CD4-positive, alpha-beta T cell treated with Interleukin-10 for 1 hour (primary cell): ENCODE measurements at regions not wholly inside any gene's neighbourhood (a gene's known extent, or its start where the extent isn't known, plus 50 kb on each side); places are given as distances from the start of the nearest gene placed in this dataset.

Source experiments
- DNase-seq: peaks from one replicate; pipeline ENCODE4 v3.0.0-alpha.2; 2020

DNA sequence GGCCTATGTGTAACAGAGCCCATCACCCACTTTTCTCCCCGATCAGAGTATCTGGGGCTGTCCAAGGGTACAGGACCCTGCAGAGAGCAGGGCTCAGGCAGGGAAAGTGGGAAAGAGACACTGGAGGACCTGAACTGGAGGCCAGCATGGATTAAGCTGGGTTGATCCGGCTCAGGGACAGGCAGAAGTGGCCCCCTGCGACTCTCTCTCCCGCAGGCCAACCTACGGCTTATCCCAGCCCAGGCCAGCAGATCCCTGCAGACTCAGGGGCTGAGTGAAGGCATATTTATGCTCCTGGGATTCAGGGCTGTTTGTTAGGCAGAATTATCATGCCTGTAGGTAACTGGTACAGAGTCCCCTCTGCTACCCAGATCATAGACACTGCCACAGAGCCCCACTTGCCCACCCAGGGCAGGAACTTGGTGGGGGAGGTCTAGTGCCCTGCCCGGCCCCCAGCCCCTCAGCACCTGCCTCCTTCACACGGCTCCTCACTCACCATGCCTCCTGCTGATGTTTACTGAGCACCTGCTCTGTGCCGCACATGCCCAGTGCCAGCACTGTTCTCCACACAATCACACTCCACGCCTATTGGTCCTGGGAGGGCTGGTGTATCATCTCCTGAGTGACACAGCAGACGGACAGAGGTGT lies 87.3 kb downstream of the ADRA2C start:
- DNase-seq: no peak

GRCh38 chr4:3854661-3855060 lies 88.5 kb downstream of the ADRA2C start:
- no peak for DNase-seq

GRCh38 chr4:3855646-3856045 lies 89.5 kb downstream of the ADRA2C start:
- no peak for DNase-seq

DNA sequence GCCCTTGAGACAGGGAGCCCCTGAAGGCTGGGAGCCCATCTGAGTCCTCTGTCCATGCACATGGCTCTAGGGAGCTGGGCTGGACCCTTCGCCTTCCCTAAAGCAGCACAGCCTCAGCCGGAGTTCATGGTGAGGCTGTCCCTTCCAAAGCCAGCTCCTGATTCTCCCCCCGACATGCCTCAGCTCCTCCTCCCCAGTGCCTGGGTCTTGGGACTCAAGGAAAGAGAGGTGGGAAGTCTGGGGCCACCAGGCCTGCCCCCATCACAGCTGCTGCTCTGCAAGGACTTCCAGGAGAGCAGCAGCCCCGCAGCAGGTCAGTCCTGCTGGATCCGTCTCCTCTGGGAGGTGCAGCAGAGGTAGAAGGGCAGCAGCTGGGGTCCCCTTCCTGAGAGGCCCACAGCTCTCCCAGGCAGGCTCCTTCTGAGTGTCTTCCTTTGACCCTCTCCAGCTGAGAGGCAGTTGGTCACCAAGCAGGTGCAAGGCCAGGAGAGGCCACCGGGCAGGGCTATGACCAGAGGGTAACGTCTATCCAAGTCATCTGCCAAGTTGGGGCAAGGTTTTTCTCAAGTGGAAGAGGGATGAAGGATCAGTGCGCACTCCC lies 90.5 kb downstream of the ADRA2C start:
- no peak for DNase-seq

DNA sequence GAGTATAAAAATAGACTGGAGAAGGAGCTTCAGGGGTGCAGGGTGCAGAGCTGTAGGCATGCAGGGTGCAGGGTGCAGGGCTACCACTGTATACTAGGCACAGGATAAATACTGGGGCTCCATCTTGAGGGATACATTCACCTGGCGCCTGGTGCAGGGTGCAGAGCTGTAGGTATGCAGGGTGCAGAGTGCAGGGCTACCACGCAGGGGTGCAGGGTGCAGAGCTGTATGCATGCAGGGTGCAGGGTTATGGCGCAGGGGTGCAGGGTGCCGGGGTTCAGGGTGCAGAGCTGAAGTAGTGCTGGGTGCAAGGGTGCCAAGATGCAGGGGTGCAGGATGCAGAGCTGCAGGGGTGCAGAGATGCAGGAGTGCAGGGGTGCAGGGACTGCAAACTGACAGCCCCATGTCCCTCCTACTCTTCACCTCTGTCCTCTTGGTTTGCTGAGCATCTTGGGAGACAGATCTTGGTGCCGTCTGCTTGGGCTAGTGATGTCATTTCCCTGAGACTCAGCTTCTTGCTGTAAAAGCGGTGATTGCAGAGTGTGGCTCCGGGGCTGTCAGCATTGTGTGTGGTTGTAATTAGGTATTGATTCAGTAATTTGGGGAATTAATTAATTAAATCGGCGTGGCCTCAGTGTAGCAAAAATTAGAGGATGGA lies 91.2 kb downstream of the ADRA2C start:
- DNase-seq: no peak

- no peak for DNase-seq
Measured at GRCh38 chr4:3858046-3858730, 92.0 kb downstream of the ADRA2C start.

DNA sequence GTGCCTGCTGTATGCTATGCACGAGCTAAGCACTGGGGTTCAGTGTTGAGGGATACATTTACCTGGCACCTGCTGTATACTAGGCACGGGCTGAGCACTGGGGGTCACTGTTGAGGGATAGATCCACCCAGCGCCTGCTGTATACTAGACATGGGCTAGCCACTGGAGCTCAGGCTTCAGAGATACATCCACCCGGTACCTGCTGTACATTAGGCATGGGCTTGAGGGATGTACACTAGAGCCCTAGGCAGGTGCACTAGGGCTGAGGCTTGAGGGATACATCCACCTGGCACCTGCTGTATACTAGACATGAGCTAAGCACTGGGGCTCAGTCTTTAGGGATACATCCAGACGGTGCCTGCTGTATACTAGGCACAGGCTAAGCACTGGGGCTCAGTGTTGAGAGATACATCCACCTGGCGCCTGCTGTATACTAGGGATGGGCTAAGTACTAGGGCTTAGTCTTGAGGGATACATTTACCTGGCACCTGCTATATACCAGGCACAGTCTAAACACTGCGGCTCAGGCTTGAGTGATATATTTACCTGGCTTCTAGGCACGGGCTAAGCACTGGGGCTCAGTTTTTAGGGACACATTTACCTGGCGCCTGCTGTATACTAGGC lies 92.7 kb downstream of the ADRA2C start:
- DNase-seq: no peak

- DNase-seq: no peak
Measured at GRCh38 chr4:3859571-3859970, 93.4 kb downstream of the ADRA2C start.

GRCh38 chr4:3860061-3860912 lies 94.1 kb downstream of the ADRA2C start:
- no peak for DNase-seq

DNA sequence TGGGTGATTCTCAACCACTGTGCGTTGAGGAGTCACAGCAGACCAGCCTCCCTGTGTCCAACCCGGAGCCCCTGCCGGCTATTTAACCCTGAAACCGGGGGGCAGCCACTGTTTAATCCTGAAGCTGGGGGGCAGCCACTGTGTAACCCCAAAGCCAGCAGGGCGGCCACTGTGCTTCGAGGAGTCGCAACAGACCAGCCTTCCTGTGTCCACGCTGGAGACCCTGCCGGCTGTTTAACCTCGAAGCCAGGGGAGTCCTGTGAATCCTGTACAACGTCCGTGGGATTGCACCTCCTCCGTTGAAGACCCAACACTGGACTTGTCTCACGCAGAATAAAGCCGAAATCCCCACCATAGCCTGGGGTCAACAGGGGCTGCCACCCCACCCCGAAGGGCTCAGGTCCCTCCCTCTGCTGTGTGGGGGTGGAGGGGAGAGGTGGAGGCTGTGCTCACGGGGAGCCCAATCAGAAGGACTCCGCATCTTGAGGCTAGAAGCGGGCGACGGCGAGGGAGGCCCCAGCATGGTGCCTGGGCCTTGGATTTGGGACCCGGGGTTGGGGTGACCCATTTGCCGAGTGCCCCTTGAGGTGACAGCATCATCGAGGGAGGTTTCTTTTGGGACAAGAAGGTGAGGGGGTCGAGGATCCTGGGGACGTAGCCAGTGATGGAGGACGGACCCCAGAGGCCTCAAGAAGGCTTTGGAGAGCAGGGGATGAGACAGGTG lies 94.9 kb downstream of the ADRA2C start:
- no peak for DNase-seq

DNA sequence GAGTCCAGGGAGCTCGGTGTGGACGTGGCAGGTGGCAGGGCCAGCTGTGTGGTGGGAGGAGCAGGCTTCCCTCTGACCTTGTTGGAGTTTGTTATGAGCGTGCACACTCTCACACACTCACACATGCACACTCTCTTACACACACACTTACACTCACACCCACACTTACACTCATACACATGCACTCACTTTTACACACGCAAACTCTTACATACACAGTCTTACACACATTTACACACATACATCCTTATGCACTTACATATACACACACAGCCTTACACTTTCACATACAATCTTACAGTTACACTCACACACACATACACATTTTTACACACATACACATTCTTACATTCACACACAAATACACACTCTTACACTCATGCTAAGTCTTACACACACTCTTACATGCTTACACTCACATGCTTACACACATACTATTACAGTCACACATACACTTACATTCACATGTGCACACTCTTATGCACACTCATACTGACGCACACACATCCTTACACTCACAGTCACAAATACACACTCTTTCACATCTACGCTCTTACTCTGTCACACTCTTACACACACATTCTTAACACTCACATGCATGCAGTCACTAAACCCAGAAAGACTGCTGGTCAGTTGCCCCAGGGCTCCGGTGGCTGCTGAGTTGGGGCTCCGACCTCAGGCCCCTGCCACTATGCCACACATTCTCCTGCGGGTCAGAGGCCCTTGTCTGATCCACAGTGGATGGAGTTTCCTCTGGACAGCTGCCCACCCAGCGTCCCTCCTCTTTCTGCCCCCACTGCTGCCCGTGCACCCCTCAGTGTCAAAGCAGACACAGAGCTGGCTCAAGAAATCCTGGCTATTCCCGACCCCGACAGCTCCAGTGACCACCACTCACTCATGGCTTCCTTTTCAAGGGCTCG lies 95.8 kb downstream of the ADRA2C start:
- no peak for DNase-seq

- no peak for DNase-seq
Measured at GRCh38 chr4:3862640-3863420, 96.6 kb downstream of the ADRA2C start.

DNA sequence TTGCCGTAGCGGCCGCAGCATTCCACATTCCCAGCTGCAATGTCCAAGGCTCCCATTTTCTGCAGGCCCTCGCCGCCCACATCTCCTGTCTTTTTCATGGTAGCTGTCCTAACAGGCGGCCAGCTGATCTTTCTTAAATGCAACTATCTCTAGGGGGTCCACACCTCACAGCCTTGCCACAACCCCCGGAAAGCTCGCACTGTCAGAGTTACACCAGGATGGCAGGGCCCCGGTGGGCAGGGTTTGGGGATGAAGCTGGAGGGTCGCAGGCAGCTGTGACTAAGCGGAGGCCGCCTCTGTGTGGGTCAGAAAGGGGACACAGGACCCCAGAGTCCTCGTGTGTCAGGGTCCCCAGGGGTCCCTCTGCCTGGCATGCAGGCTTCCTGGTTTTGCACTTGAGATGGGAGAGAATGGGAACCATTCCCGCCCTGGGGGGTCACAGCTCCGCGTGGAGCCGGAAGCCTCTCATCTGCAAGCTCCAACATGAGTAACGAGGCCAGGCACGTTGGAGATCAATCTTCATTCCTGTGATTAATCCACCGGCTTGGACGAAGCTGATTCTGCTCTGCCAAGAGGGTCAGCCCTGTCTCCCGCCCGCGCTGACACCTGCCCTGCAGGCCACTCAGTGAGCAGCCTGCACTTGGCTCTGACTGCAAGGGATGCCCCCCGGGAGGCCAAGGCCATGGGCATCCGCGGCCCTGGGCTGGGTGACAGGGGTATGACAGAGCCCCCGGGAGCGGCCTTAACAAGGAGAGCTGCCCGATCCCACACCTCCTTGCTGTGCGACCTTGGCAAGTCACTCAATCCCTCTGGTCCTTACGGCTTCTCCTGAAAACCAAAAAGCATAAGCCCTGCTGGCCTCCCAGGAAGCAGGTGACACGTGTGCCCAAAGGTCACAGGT lies 97.9 kb downstream of the ADRA2C start:
- DNase-seq: no peak

- DNase-seq: no peak
Measured at GRCh38 chr4:3864742-3865721, 98.8 kb downstream of the ADRA2C start.

DNA sequence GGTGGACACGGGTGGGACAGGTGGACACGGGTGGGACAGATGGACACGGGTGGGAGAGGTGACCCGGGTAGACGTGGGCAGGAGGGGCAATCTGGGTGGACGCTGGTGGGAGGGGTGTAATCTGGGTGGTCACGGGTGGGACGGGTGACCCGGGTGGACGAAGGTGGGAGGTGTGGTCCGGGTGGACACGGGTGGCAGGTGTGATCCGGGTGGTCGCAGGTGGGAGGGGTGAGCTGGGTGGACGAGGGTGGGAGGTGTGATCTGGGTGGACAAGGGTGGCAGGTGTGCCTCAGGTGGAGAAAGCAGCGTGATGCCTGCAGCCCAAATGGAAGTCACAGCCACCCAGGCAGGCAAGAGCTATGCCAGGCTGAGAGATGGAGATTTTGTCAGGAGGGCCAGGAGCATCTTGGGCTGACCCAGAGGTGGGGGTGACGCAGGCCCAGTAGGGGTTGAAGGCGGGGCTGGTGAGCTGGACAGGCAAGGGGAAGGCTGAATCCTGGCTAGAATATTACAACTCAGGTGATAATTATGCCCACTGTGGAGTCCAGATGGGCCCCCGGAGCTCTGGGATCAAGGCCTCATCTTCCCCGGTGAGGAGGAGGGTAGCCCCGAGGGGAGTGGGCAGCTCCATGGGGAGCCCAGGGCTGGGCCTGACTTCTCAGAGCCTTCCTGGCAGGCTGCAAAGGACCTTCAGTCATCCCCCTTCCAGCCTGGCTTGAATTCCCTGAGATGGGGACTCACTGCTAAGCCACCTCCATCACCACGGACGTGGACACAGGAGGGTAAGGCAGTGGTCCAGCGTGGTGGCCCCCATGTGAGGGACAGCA lies 100.0 kb downstream of the ADRA2C start:
- no peak for DNase-seq

- no peak for DNase-seq
Measured at GRCh38 chr4:3866813-3867129, 100.6 kb downstream of the ADRA2C start.
